GM19467 (cell line): ENCODE measurements at regions not wholly inside any gene's neighbourhood (a gene's known extent, or its start where the extent isn't known, plus 50 kb on each side); places are given as distances from the start of the nearest gene placed in this dataset.
"Not testable (repeated sequence)": the region's sequence is repeated elsewhere in the genome, so short reads cannot be mapped to it uniquely, and the experiment has no call there.

ENCODE experiments used
- ATAC-seq: cut with Tn5 transposase; IDR thresholded peaks from one replicate; pipeline ENCODE4 v1.9.1; 2021; ENCODE audit warnings: mild to moderate bottlenecking, moderate library complexity; ENCODE audit not compliant: unreplicated experiment

GRCh38 chrX:124680287-124680686 is 333.9 kb downstream of the SH2D1A start:
- no peak for ATAC-seq

GRCh38 chrX:124690495-124690894 is 344.1 kb downstream of the SH2D1A start:
- ATAC-seq, result no peak

- ATAC-seq, result no peak
Observed at GRCh38 chrX:124699876-124700275, 353.5 kb downstream of the SH2D1A start.

GRCh38 chrX:124717537-124717936 is 371.2 kb downstream of the SH2D1A start:
- no peak for ATAC-seq

GRCh38 chrX:124719060-124719459 is 372.7 kb downstream of the SH2D1A start:
- ATAC-seq, result no peak

GRCh38 chrX:124720532-124720931 is 374.2 kb downstream of the SH2D1A start:
- ATAC-seq, result no peak

GRCh38 chrX:124725502-124725901 is 379.1 kb downstream of the SH2D1A start:
- ATAC-seq, result no peak

- no peak for ATAC-seq
Observed at GRCh38 chrX:124726292-124726691, 379.9 kb downstream of the SH2D1A start.

- no peak for ATAC-seq
Observed at GRCh38 chrX:124726881-124727280, 380.5 kb downstream of the SH2D1A start.

GRCh38 chrX:124736553-124737270 is 390.3 kb downstream of the SH2D1A start:
- ATAC-seq, result no peak

GRCh38 chrX:124737771-124738170 is 391.4 kb downstream of the SH2D1A start:
- ATAC-seq, result no peak

GRCh38 chrX:124747295-124747694 is 400.9 kb downstream of the SH2D1A start:
- no peak for ATAC-seq

GRCh38 chrX:124764354-124764753 is 418.0 kb downstream of the SH2D1A start:
- no peak for ATAC-seq

- no peak for ATAC-seq
Observed at GRCh38 chrX:124769166-124769565, 422.8 kb downstream of the SH2D1A start.

- no peak for ATAC-seq
Observed at GRCh38 chrX:124771292-124771691, 424.9 kb downstream of the SH2D1A start.

GRCh38 chrX:124788253-124788652 is 441.9 kb downstream of the SH2D1A start:
- not testable (repeated sequence) for ATAC-seq

GRCh38 chrX:124789874-124790273 is 443.5 kb downstream of the SH2D1A start:
- ATAC-seq, result not testable (repeated sequence)

- no peak for ATAC-seq
Observed at GRCh38 chrX:124791492-124792095, 445.2 kb downstream of the SH2D1A start.

GRCh38 chrX:124796989-124797388 is 450.6 kb downstream of the SH2D1A start:
- no peak for ATAC-seq

GRCh38 chrX:124804962-124805361 is 458.6 kb downstream of the SH2D1A start:
- ATAC-seq, result no peak

GRCh38 chrX:124805486-124805885 is 459.1 kb downstream of the SH2D1A start:
- no peak for ATAC-seq

- no peak for ATAC-seq
Observed at GRCh38 chrX:124814106-124814505, 467.7 kb downstream of the SH2D1A start.

GRCh38 chrX:124818033-124818432 is 471.7 kb downstream of the SH2D1A start:
- ATAC-seq, result no peak
